ENCODE measurements at regions not wholly inside any gene's neighbourhood (a gene's known extent, or its start where the extent isn't known, plus 50 kb on each side); places are given as distances from the start of the nearest gene placed in this dataset.

DNA sequence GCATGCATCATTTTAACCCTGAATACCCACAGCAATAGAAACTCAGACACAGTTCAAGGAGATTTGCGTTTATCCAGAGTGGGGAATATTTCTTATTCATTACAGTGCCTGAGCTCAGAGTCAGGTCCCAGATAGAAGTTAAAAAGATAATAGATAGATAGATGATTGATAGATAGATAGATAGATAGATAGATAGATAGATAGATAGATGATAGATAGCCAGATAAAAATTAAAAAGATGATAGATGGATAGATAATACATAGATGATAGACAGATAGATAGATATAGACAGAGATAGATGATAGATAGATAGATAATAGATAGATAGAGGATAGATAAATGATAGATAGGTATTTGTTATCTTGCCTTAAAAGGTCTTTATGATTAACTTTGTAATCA lies 184.7 kb downstream of the MYLK4 start:
- DNase-seq (ENCODE audit: low read depth): no peak
- no peak overlapping the region for H3K4me3 ChIP-seq (ENCODE audit: low read depth, low read length)

GRCh38 chr6:2565499-2565898 lies 185.2 kb downstream of the MYLK4 start:
- no peak for DNase-seq (ENCODE audit: low read depth)
- no peak overlapping the region for H3K4me3 ChIP-seq (ENCODE audit: low read depth, low read length)

DNA sequence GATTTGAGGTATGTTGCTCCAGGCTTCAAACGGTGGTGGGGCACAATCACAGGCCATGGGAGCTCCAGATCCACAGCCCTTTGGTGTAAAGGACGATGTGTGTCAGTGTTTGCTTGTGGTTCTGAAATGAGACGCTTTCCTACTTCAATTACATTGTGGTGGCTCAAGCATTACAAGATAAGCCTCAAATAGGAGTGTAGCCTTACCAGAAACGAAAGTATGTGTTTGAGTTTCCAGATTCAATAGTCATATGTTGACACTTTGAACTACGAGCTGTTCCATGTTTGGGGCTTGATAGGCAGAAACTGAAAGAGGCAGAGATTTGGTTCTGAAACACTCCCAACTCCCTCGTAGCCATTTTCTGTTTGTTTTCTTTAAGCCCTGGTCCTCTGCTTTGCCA lies 187.1 kb downstream of the MYLK4 start:
- no peak for DNase-seq (ENCODE audit: low read depth)

GRCh38 chr6:2562721-2563451 lies 187.8 kb downstream of the MYLK4 start:
- DNase-seq (ENCODE audit: low read depth): no peak
- no peak overlapping the region for H3K4me3 ChIP-seq (ENCODE audit: low read depth, low read length)

More for the DNA sequence above, 187.1 kb downstream of the MYLK4 start:
- no peak overlapping the region for H3K4me3 ChIP-seq (ENCODE audit: low read depth, low read length)

DNA sequence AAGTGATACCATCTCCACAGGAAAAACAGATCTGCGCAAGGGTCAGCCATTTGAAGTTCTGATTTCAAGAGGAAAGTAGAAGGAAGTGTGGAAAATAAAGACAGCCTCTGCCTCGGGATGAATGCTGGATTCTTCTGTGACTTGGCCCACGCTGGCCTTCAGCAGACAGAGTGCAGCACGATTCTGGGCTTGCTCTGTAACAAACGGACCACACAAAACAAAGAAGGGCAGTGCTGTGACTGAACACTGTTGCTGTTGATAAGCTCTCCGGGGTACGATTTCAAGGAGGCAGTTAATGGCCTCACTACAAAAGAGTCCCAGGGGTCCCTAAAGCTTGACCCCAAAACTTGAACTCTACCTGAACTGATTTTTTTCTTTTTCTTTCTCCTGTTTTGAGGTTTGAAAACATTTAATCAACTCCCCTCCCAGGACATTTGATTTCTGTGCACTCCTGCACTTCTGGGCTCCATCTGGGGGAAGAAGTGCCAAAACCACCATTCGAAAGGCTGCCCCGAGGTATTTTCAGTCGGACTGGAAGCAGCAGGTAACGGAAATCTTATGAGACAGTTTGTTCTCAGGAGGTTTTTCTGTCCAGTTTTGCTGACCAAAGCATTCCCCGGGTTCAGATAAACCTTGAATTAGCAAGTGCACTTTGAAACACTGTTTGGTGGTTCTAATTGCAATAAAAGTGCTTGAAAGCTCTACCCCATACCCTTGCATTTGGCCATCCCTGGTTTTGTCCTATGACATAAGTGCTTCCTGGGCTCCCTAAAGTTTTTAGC lies 189.6 kb downstream of the MYLK4 start:
- no peak overlapping the region for H3K4me3 ChIP-seq (ENCODE audit: low read depth, low read length)
- no peak for DNase-seq (ENCODE audit: low read depth)

DNA sequence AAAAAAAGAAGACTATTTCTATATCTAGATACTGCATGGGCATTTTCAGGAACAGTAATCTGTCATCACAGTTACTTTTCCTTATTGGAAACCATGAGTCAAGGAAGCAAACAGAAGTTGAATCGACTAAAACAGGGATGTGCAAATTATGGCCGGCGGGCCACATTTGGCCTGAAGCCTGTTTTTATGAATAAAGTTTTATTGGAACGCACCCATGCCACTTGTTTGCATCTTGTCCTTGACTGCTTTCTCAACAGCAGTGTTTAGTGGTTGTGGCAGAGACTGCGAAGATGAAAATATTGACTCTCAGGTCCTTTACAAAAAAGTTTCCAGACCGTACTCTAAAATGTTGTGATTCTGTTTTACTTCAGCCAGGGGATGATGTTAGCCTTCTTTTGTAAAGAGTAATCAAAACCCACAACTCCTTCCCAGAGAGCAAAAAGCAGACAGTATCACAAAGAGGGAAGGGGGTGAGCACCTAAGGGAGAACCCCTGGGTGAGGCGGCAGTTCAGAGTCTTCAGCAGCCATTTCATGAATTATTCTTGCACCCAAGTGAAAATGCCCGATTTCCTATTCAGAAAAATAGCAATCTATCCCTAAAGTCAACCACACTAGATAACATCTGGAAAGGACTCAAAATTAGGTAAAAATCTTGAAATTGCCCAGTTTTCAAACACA lies 190.4 kb downstream of the MYLK4 start:
- no peak overlapping the region for H3K4me3 ChIP-seq (ENCODE audit: low read depth, low read length)
- DNase-seq (ENCODE audit: low read depth): no peak

DNA sequence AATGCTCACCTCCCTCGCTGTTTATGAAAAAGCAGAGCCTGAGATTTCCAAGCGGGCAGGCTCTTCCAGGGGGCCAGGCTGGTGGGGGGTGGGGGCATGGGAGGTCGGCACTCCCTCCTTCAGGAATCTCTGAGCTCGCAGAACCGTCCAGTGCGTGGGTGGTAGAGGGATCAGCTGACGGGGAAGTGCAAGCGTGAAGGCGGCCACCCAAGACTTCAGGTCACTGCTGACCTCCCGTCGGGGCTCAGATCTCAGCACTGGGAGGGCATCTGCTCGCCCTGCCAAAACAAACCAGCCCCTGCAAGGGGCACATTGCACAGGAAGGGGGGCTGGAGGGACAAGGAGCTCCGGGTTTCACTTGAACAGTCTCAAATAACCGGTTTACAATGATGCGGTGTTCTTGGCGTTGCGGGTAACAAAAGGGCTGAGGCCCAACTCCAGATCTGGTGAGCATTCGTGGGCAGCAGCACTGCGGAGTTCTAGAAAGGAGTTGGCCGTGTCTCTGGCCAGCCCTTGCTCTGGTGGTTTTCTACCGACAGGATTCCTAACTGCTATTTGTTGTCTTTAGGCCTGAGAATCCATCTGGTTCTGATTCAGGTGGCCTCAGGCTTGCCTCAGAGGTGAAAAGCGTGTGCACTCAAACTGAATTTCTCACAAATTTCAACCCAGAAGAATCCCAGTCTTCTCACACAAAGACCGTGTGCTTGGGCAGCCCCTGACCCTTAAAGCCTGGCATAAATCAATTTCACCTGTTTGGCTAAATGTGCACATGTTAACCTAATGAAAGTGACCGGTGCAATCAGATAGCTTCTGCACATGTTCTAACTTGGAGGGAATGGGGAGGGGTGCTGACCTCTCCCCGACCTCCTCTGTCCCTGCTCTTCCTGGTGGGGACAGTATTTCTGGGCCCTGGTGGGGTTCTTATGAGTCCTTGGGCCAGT lies 191.6 kb downstream of the MYLK4 start:
- H3K4me3 ChIP-seq (ENCODE audit: low read depth, low read length): no peak overlapping the region
- no peak for DNase-seq (ENCODE audit: low read depth)

DNA sequence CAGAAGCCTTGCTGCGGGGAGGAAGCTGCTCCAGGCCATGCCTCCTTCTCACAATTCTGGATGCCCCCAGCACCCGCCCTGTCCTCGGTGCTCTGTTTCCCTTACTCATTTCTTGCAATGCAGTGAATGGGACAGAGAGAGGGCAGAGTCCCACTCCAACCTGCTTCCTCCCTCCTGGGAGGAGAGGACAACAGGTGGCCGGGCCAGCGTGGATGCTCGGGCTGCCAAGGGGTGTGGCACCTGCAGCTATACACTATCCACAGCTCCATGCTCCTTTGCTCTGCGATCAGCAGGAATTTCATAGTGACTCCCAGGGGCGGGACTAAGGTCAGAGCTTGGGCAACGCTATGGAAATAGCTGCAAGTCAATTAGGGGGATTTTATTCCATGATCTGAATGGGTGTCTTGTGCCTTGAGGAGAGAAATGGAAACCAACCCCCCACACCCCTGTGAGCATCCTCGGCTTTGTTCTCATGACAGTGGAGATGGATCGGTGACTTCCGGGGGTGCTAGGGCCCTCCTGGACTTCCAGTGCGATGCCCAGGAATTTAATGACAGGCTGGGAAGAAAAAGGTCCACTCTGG lies 192.5 kb downstream of the MYLK4 start:
- no peak overlapping the region for H3K4me3 ChIP-seq (ENCODE audit: low read depth, low read length)
- no peak for DNase-seq (ENCODE audit: low read depth)

DNA sequence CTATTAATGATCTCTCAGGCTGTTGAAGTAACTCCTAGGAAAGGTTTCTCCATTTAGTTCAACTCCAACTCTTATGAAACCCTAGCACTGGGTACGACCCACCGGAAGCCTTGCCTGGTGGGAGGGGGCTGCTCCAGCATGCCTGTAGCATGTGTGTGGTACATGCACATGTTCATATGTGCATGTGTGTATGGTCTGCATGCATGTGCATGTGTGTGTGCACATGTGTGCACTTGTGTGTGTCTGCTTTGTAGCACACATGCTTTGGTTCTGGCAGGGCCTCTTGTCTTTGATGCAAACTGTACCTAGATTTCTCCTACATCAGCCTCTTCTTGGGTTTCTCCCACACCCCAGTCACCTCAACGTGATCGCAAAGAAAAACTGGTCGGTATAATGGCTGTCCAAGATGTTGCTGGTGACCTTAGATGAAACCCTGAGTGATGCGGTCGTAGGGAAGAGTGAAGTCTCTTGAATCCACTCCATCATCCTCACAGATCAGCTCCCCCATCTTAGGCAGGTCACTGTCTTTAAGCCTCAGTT lies 193.5 kb downstream of the MYLK4 start:
- H3K4me3 ChIP-seq (ENCODE audit: low read depth, low read length): no peak overlapping the region
- DNase-seq (ENCODE audit: low read depth): no peak

DNA sequence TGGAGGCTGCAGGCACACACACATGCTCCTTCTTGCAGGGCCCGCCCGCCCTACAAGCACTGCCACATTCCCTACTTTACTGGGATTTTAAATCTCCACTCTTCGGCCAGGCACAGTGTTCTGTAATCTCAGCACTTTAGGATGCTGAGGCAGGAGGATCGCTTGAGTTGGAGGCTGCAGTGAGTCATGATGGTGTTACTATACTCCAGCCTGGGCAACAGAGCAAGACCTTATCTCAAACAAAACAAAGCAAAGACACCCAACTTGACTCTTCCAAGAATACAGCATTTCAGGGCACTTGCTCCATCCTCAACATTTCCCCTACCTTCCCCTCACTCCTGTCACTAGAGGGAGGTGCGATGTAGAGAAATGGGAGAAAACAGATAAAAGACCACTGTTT lies 194.0 kb downstream of the MYLK4 start:
- no peak for DNase-seq (ENCODE audit: low read depth)
- no peak overlapping the region for H3K4me3 ChIP-seq (ENCODE audit: low read depth, low read length)

DNA sequence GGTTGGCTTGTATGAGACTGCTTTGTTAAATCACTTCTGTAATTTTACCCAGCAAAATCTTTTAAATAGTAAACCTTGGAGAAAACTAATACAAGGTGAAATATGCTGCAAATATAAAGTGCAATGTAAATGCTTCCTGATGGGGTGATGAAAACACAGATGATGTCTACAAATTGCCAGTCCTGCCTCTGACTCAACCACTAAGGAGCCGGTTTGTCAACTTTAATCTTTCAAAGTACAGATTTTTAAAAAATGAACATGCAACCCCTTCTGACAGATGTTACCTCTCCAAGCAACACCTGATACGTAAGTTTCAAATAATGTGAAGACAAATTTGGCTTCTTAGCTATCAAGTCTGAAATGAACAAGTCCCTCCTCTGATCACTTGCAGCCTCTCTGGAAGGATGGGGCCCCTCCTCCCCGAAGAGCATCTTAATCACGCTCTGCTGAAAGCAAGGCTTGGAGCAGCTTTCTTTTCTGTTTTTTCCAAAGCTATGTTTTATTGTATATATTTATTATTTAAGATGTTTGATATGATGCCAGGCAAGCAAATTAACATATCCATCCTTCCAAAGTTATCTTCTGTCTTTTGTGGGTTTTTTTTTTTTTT lies 196.0 kb downstream of the MYLK4 start:
- H3K4me3 ChIP-seq (ENCODE audit: low read depth, low read length): no peak overlapping the region
- no peak for DNase-seq (ENCODE audit: low read depth)

DNA sequence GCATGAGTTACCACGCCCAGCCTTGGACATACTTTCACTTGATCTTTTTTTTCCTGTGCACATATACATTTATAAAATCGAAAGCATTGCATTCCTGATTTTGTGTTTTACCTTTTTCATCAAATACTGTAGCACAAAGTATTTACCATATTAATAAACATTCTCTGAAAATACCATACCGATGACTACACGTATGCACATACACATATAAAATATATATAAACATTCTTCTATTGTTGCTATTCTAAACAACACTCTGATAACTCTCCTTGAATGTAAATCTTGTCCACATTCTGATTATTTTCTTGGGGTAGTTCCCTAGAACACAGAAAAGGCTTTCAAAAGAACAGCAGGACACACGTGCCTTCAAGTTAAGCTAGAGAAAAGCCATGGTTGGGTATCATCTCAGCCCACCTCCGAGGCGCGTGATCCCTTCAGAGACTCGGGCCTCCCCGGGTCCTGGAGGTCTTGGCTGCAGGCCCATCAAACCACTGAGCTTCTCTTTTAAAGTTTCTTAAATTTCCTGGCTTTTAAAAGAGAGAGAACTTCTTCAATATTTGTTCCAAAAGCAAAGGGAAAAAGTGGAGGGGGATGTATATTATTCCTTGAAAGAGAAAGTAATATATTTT lies 198.1 kb downstream of the MYLK4 start:
- no peak overlapping the region for H3K4me3 ChIP-seq (ENCODE audit: low read depth, low read length)
- DNase-seq (ENCODE audit: low read depth): no peak

DNA sequence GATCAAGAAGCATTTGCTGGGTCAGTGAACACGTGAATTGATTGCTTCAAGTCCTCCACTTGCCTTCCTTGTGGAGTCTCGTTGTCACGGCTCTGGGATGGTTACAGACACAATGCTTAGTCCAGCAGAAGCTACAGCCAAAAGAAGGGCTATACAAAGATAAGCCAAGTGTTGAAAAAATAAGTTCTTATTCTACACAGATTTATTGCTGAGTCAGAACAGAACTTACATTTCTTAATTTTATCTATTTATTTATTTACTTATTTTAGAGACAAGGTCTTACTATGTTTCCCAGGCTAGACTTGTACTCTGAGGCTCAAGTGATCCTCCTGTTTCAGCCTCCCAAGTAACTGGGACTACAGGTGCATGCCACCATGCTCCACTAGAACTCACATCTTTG lies 199.0 kb downstream of the MYLK4 start:
- DNase-seq (ENCODE audit: low read depth): no peak
- H3K4me3 ChIP-seq (ENCODE audit: low read depth, low read length): no peak overlapping the region

DNA sequence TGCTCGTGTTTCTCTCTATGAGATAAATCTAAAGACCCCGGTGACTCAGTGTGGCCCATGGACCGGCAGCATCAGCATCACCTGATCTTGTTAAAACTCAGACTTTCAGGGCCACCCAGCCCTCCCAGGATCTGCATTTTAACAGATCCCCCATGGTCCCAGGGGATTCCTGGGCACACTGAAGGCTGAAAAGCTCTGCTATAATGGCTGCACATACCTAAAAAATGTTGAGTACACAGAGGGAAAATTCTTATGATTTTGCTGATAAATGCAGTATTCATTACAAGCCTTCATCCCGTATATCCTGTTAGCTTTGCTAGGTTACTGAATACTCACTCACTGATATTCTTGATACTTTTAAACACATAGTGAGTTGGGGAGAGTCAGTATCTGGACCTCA lies 200.5 kb downstream of the MYLK4 start:
- no peak overlapping the region for H3K4me3 ChIP-seq (ENCODE audit: low read depth, low read length)
- DNase-seq (ENCODE audit: low read depth): no peak

DNA sequence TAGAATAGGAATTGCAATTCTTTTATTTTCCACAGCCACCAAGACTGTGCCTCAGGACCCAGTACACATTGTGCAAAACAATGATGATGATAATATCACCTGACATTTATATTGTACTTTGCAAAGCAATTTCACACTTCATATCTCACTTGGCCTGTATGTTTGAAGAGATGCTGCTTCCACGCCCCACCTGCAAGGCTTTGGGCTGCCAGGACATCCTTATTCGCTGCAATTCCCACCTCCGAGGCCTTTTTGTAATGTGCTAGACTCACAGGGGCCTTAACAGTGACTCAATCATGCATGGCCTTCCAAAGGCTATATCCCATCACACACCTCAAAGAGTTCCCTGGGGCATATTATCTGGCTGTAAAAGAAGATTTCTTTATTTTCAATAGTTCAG lies 200.9 kb downstream of the MYLK4 start:
- H3K4me3 ChIP-seq (ENCODE audit: low read depth, low read length): no peak overlapping the region
- no peak for DNase-seq (ENCODE audit: low read depth)

DNA sequence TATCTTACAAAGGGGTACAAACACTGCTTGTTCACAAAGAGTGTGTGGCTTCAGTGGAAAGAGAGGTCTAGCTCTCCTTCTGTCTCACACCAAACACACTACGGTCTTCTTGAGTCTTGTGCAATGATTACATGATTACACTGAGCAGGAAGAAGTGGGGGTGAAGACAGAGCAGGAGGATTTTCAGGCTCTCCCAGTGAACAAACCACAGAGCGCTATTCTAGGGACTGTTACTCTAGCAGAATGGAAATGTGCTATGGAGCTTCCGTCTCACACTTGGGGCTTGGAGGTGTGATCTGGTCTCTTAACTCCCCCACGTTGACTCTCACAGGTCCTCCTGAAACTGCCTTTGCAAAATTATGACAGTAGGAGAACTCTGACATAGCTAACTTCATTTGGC lies 203.4 kb downstream of the MYLK4 start:
- H3K4me3 ChIP-seq (ENCODE audit: low read depth, low read length): no peak overlapping the region
- DNase-seq (ENCODE audit: low read depth): no peak

DNA sequence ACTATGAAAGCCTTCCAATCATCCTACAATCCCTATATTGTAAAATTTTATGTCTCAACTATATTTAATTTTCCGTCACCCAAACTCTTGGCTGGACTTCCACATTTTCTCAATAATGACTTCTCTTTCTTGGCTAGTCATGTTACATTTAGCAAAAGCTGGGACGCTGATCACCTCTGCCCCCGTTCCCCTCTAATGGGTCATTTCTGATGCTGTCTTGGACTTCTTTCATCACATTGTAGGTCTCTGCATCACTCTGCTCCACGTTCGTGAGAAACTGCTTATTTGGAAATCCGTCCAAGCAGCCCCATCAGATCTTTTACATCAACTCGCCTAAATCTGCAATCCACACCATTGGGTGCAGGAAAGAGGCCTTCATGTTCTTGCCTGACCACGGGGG lies 203.8 kb downstream of the MYLK4 start:
- DNase-seq (ENCODE audit: low read depth): no peak
- H3K4me3 ChIP-seq (ENCODE audit: low read depth, low read length): no peak overlapping the region

DNA sequence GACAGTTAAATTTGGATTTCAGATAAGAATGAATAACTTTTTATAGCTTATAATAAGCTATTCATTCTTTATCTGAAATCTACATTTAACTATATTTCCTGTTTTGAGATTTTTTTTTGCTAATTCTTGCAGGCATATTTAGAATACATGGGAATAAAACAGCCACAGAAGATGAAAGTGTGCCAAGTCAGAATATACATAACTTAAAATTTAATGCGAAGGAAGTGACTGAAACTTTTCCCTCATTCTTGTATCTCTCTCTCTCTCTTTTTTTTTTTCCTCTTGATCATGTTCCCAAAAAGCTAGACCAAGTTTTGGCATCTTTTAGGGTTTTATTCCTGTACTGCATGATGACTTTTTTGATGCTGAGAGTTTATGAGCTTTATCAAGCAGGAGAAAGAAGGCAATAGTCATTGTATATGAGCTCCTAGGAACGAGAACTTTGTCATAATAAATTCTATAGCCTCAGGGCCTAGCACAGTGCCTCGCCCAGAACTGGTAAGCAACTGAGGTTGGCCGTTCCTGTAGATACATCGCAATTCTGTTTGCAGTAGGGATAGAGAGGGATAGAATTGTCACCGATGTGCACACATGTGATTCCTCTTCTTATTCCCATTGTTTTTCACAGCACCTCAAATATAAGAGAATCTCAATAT lies 205.2 kb downstream of the MYLK4 start:
- no peak for DNase-seq (ENCODE audit: low read depth)
- H3K4me3 ChIP-seq (ENCODE audit: low read depth, low read length): no peak overlapping the region
